Middle frontal gyrus (tissue), 1 donor: ENCODE measurements at regions not wholly inside any gene's neighbourhood (a gene's known extent, or its start where the extent isn't known, plus 50 kb on each side); places are given as distances from the start of the nearest gene placed in this dataset.
"Not testable (repeated sequence)": the region's sequence is repeated elsewhere in the genome, so short reads cannot be mapped to it uniquely, and the experiment has no call there.

Source experiments
- DNase-seq: peaks from one replicate; pipeline ENCODE4 v3.0.0-alpha.2; 2015; ENCODE audit warnings: low spot score; ENCODE audit errors: extremely low spot score

GRCh38 chr6:79394690-79395089, 142.5 kb downstream of the LCA5 start:
- no peak for DNase-seq

- DNase-seq: no peak
Measured at GRCh38 chr6:79392094-79392493, 145.1 kb downstream of the LCA5 start.

- DNase-seq: no peak
Measured at GRCh38 chr6:79391480-79391879, 145.8 kb downstream of the LCA5 start.

GRCh38 chr6:79385893-79386292, 151.3 kb downstream of the LCA5 start:
- DNase-seq: no peak

- DNase-seq: no peak
Measured at GRCh38 chr6:79385333-79385732, 150.9 kb upstream of the HMGN3 start.

GRCh38 chr6:79384845-79385244, 150.4 kb upstream of the HMGN3 start:
- no peak for DNase-seq

GRCh38 chr6:79378957-79379356, 144.5 kb upstream of the HMGN3 start:
- no peak for DNase-seq

- no peak for DNase-seq
Measured at GRCh38 chr6:79377888-79378348, 143.4 kb upstream of the HMGN3 start.

GRCh38 chr6:79377047-79377446, 142.6 kb upstream of the HMGN3 start:
- DNase-seq: no peak

- no peak for DNase-seq
Measured at GRCh38 chr6:79375635-79376337, 141.3 kb upstream of the HMGN3 start.

- no peak for DNase-seq
Measured at GRCh38 chr6:79374308-79374707, 139.8 kb upstream of the HMGN3 start.

- DNase-seq: no peak
Measured at GRCh38 chr6:79373880-79374279, 139.4 kb upstream of the HMGN3 start.

- no peak for DNase-seq
Measured at GRCh38 chr6:79373246-79373645, 138.8 kb upstream of the HMGN3 start.

GRCh38 chr6:79372757-79373156, 138.3 kb upstream of the HMGN3 start:
- no peak for DNase-seq

- DNase-seq: no peak
Measured at GRCh38 chr6:79369026-79369425, 134.5 kb upstream of the HMGN3 start.

- not testable (repeated sequence) for DNase-seq
Measured at GRCh38 chr6:79363441-79363840, 129.0 kb upstream of the HMGN3 start.

GRCh38 chr6:79361074-79361473, 126.6 kb upstream of the HMGN3 start:
- not testable (repeated sequence) for DNase-seq

- DNase-seq: no peak
Measured at GRCh38 chr6:79353226-79353625, 118.7 kb upstream of the HMGN3 start.

- no peak for DNase-seq
Measured at GRCh38 chr6:79338493-79338892, 104.0 kb upstream of the HMGN3 start.

GRCh38 chr6:79335133-79335674, 100.7 kb upstream of the HMGN3 start:
- no peak for DNase-seq

- no peak for DNase-seq
Measured at GRCh38 chr6:79334674-79335073, 100.2 kb upstream of the HMGN3 start.

- DNase-seq: no peak
Measured at GRCh38 chr6:79330704-79331103, 96.2 kb upstream of the HMGN3 start.

GRCh38 chr6:79313254-79313653, 78.8 kb upstream of the HMGN3 start:
- no peak for DNase-seq
